Heart left ventricle (tissue), 13 donors: ENCODE measurements at regions not wholly inside any gene's neighbourhood (a gene's known extent, or its start where the extent isn't known, plus 50 kb on each side); places are given as distances from the start of the nearest gene placed in this dataset.

Experiments
- POLR2A ChIP-seq, 2 donors: fragments of 450-650 bp; IDR thresholded peaks; one replicate each; pipeline ENCODE4 v1.6.1; 2017; ENCODE audit warnings: antibody characterized with exemption in 2 of 2, mild to moderate bottlenecking in 2 of 2, moderate library complexity in 2 of 2
- TF ChIP-seq, protein P1 (sequence below), 12 donors: fragments of 200-600 bp; sonication (generic) in 4 of 12; IDR thresholded peaks; one replicate each; pipeline versions ENCODE4 v1.5.0 to v1.8.0; 2018 to 2022; ENCODE audit warnings: antibody characterized with exemption in 12 of 12, mild to moderate bottlenecking in 5 of 12
- donor health status: ischemic (EF 13 %, LVEDD 7.1; RV severe dilation, severe dysfunction).
- donor health status: DM: no; HTN: yes; CAD: no.
- donor health status: DM: no; HTN: no; CAD: no.
- donor health status: ischemic (EF 25% LVEDD 6.9; RV normal size, moderate dysfunction).
- donor health status: ischemic (EF 25% LVEDD 5.7; RV mildly dilated, moderate dysfunction).
- donor health status: ischemic (EF 35%, LVEDD 5.7; RV mildly dilated, moderate dysfunction).
- donor health status: nonischemic (EF 11% LVEDD 7.7; RV severe dilation, severe dysfunction).
- donor health status: DM: yes; HTN: yes; CAD: no.
- donor health status: PGD.
- donor health status: ischemic (EF 29% LVEDD 5.4; RV normal size, mild dysfunction).
- donor health status: nonischemic (EF 23%, LVEDD 6.1; RV moderate dilation, normal function).

DNA sequence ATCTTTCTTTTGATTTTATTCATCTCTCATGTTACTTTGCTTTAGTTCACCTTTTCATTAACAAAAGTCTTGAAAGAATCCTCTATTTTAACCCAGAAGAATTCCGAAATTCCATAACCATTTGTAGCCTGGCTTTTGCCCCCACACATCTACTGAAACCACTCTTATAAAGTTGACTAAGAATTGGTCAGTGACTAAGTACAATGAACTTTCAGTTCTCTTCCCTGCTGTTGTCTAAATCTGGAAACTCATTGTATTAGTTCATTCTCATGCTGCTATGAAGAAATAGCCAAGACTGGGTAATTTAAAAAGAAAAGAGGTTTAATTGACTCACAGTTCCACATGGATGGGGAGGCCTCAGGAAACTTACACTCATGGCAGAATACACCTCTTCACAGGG is 49.9 kb upstream of the PNPT1 start:
- TF ChIP-seq, protein P1, sequence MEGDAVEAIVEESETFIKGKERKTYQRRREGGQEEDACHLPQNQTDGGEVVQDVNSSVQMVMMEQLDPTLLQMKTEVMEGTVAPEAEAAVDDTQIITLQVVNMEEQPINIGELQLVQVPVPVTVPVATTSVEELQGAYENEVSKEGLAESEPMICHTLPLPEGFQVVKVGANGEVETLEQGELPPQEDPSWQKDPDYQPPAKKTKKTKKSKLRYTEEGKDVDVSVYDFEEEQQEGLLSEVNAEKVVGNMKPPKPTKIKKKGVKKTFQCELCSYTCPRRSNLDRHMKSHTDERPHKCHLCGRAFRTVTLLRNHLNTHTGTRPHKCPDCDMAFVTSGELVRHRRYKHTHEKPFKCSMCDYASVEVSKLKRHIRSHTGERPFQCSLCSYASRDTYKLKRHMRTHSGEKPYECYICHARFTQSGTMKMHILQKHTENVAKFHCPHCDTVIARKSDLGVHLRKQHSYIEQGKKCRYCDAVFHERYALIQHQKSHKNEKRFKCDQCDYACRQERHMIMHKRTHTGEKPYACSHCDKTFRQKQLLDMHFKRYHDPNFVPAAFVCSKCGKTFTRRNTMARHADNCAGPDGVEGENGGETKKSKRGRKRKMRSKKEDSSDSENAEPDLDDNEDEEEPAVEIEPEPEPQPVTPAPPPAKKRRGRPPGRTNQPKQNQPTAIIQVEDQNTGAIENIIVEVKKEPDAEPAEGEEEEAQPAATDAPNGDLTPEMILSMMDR (IDR thresholded peaks at IDR 0.05), result no peak
- no peak for TF ChIP-seq POLR2A (IDR thresholded peaks at IDR 0.05)
